Suprapubic skin (tissue), 4 donors: ENCODE measurements at regions not wholly inside any gene's neighbourhood (a gene's known extent, or its start where the extent isn't known, plus 50 kb on each side); places are given as distances from the start of the nearest gene placed in this dataset.

Experiments used
- DNase-seq, 2 donors: peaks; one replicate each; pipeline ENCODE4 v3.0.0-alpha.2; 2019; ENCODE audit warnings: low spot score in 2 of 2
- H3K27ac ChIP-seq: fragments of 200-600 bp; sonication (generic); one replicate; pipeline ENCODE4 v1.5.1; 2019
- H3K27me3 ChIP-seq: fragments of 200-600 bp; sonication (generic); one replicate; pipeline ENCODE4 v1.5.1; 2019
- H3K36me3 ChIP-seq: fragments of 200-600 bp; sonication (generic); one replicate; pipeline ENCODE4 v1.5.1; 2019
- H3K4me1 ChIP-seq: fragments of 200-600 bp; sonication (generic); one replicate; pipeline ENCODE4 v1.5.1; 2019
- H3K4me3 ChIP-seq: fragments of 200-600 bp; sonication (generic); one replicate; pipeline ENCODE4 v1.5.1; 2019; ENCODE audit warnings: mild to moderate bottlenecking
- H3K9me3 ChIP-seq: fragments of 200-600 bp; sonication (generic); one replicate; pipeline ENCODE4 v1.5.1; 2019
- EP300 ChIP-seq: sonication (generic); formaldehyde crosslinking; IDR thresholded peaks from one replicate; pipeline ENCODE4 v1.6.1; 2017; ENCODE audit warnings: antibody characterized with exemption
- POLR2A ChIP-seq, 2 donors: fragments of 450-650 bp; IDR thresholded peaks; one replicate each; pipeline ENCODE4 v1.6.1; 2017; ENCODE audit warnings: antibody characterized with exemption in 2 of 2, mild to moderate bottlenecking in 2 of 2, moderate library complexity in 2 of 2
- POLR2AphosphoS5 ChIP-seq, 3 donors: sonication (generic); formaldehyde crosslinking; IDR thresholded peaks; one replicate each; pipeline ENCODE4 v1.6.1; 2017; ENCODE audit warnings: antibody characterized with exemption in 3 of 3
- WGBS: methylation state at CpG from one replicate; pipeline ENCODE4 v1.1.5; 2018; 5-methylcytosine and 5-hydroxymethylcytosine counted together
- TF ChIP-seq, protein P1 (sequence below), 2 donors: fragments of 200-600 bp in 1 of 2; fragments of 450-650 bp in 1 of 2; sonication (generic) in 1 of 2; IDR thresholded peaks; one replicate each; pipeline ENCODE4 v1.5.1; 2016 to 2019; ENCODE audit warnings: antibody characterized with exemption in 2 of 2, mild to moderate bottlenecking in 1 of 2, moderate library complexity in 1 of 2

DNA sequence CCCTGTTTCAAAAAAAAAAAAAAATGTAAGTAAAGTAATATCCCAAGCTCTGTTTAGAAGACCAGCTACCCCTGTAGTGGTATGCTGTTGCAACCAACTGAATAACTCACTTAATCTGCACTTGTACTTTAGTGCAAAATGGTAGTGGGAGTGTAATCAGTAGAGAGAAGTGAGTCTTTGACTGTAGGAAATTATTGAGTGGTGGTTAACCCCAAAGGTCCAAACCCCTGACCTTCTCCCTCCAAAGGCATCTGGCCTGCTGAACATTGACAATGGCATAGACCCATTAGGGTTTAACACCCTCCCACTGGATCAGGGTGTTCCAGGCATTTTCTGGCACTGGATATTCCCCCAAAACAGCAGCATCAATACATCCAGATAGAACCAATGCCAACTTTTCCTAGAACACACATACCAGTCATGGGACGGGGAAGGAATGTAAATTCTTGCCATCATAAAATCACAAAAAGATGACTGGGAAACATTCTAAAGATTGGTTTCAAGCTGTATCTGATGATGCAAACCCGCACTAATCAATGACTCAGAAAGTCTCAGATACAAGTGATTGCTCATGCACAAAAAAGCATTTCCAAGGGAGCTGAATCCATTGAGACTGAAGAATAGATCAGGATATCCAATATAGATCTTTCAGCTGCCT is 110.3 kb downstream of the MRPL39 start:
- H3K27me3 ChIP-seq = no peaks in the 10 kb centered on the region
- WGBS = 80% methylated on average over 2 of the region's 2 CpGs
- H3K36me3 ChIP-seq = no peaks in the 10 kb centered on the region
- H3K9me3 ChIP-seq = peaks cover 3% of the 10 kb centered on the region
- no peak for DNase-seq
- H3K27ac ChIP-seq = no peak overlapping the region
- H3K4me1 ChIP-seq = no peaks in the 10 kb centered on the region
- TF ChIP-seq, protein P1, sequence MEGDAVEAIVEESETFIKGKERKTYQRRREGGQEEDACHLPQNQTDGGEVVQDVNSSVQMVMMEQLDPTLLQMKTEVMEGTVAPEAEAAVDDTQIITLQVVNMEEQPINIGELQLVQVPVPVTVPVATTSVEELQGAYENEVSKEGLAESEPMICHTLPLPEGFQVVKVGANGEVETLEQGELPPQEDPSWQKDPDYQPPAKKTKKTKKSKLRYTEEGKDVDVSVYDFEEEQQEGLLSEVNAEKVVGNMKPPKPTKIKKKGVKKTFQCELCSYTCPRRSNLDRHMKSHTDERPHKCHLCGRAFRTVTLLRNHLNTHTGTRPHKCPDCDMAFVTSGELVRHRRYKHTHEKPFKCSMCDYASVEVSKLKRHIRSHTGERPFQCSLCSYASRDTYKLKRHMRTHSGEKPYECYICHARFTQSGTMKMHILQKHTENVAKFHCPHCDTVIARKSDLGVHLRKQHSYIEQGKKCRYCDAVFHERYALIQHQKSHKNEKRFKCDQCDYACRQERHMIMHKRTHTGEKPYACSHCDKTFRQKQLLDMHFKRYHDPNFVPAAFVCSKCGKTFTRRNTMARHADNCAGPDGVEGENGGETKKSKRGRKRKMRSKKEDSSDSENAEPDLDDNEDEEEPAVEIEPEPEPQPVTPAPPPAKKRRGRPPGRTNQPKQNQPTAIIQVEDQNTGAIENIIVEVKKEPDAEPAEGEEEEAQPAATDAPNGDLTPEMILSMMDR (IDR thresholded peaks at IDR 0.05) = no peak
- no peak for TF ChIP-seq EP300
- no peak for TF ChIP-seq POLR2AphosphoS5 (IDR thresholded peaks at IDR 0.05)
- TF ChIP-seq POLR2A (IDR thresholded peaks at IDR 0.05) = no peak
- H3K4me3 ChIP-seq = no peak overlapping the region

DNA sequence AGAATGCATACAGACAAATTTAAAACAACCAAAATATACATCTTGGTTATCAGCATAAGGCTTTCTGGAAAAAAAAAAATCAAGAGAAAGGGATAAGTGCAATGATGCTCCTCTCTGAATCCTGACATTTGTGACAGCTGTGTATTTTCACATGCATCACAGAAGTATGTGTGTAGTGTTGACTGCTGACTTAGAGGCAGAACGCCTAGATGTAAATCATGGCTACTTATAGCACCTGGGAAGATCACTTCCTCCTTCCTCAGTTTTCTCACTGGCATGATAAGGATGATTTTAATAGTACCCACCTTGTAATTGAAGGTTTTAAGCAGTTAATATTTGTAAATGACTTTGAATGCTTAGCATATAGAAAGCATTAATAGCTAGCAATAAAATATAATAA is 112.5 kb downstream of the MRPL39 start:
- H3K27me3 ChIP-seq = no peaks in the 10 kb centered on the region
- no peaks in the 10 kb centered on the region for H3K4me1 ChIP-seq
- WGBS = 55% methylated on average over 1 of the region's 1 CpG
- H3K9me3 ChIP-seq = no peaks in the 10 kb centered on the region
- H3K4me3 ChIP-seq = no peak overlapping the region
- no peak overlapping the region for H3K27ac ChIP-seq
- DNase-seq = no peak
- TF ChIP-seq, protein P1 (IDR thresholded peaks at IDR 0.05) = no peak
- TF ChIP-seq EP300 (no peak), POLR2AphosphoS5 (IDR thresholded peaks at IDR 0.05) (no peak), POLR2A (IDR thresholded peaks at IDR 0.05) (no peak)
- no peaks in the 10 kb centered on the region for H3K36me3 ChIP-seq

- Histone ChIP-seq H3K4me3 (no peak overlapping the region), H3K9me3 (no peaks in the 10 kb centered on the region), H3K36me3 (no peaks in the 10 kb centered on the region), H3K27ac (no peak overlapping the region), H3K4me1 (no peaks in the 10 kb centered on the region), H3K27me3 (no peaks in the 10 kb centered on the region)
- WGBS = 87% methylated on average over 2 of the region's 2 CpGs
- TF ChIP-seq POLR2A (IDR thresholded peaks at IDR 0.05) (no peak), POLR2AphosphoS5 (IDR thresholded peaks at IDR 0.05) (no peak), EP300 (no peak)
- TF ChIP-seq, protein P1 (IDR thresholded peaks at IDR 0.05) = no peak
- no peak for DNase-seq
Measured at GRCh38 chr21:25493722-25494121, 113.6 kb downstream of the MRPL39 start.

GRCh38 chr21:25491267-25491666 is 116.0 kb downstream of the MRPL39 start:
- no peaks in the 10 kb centered on the region for H3K36me3 ChIP-seq
- no peak for DNase-seq
- H3K9me3 ChIP-seq = no peaks in the 10 kb centered on the region
- no peaks in the 10 kb centered on the region for H3K4me1 ChIP-seq
- no peak overlapping the region for H3K27ac ChIP-seq
- no peak for TF ChIP-seq POLR2A (IDR thresholded peaks at IDR 0.05)
- no peak for TF ChIP-seq EP300
- TF ChIP-seq, protein P1 (IDR thresholded peaks at IDR 0.05) = no peak
- TF ChIP-seq POLR2AphosphoS5 (IDR thresholded peaks at IDR 0.05) = no peak
- no peaks in the 10 kb centered on the region for H3K27me3 ChIP-seq
- 86% methylated on average over 5 of the region's 5 CpGs for WGBS
- no peak overlapping the region for H3K4me3 ChIP-seq

GRCh38 chr21:25490742-25491141 is 116.5 kb downstream of the MRPL39 start:
- TF ChIP-seq EP300 = no peak
- TF ChIP-seq, protein P1 (IDR thresholded peaks at IDR 0.05) = no peak
- no peak for TF ChIP-seq POLR2A (IDR thresholded peaks at IDR 0.05)
- no peak for TF ChIP-seq POLR2AphosphoS5 (IDR thresholded peaks at IDR 0.05)
- H3K27me3 ChIP-seq = no peaks in the 10 kb centered on the region
- DNase-seq = no peak
- no peaks in the 10 kb centered on the region for H3K9me3 ChIP-seq
- no peaks in the 10 kb centered on the region for H3K4me1 ChIP-seq
- no peaks in the 10 kb centered on the region for H3K36me3 ChIP-seq
- no peak overlapping the region for H3K4me3 ChIP-seq
- no peak overlapping the region for H3K27ac ChIP-seq
